Stimulated activated CD4-positive, alpha-beta T cell treated with anti-CD3 and anti-CD28 coated beads, TNF-alpha, amount 100 ng/mL, for 48 hours (primary cell): ENCODE measurements at regions not wholly inside any gene's neighbourhood (a gene's known extent, or its start where the extent isn't known, plus 50 kb on each side); places are given as distances from the start of the nearest gene placed in this dataset.

Experiments used
- DNase-seq, 3 donors: peaks; one replicate each; pipeline ENCODE4 v3.0.0-alpha.2; 2020; ENCODE audit warnings: low read depth in 3 of 3

- DNase-seq: no peak
Observed at GRCh38 chr19:34104557-34104956, 67.7 kb upstream of the LSM14A start.

DNA sequence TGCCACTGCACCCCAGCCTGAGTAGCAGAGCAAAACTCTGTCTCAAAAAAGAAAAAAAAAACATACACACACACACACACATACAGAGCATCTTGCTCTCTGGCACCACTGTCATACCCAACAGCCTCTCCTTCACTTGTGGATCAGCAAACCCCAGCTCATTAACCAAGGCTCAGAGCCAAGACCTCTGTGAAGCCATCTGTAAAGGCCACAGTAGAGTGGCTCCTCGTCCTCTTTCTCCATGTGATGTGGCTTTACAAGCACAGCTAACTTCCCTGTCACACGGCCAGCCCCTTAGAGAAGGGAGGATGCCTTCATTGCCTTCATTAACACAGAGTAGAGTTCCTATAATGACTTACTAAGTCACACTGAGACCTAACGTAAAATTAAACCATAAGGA, 62.7 kb upstream of the LSM14A start:
- DNase-seq: no peak

GRCh38 chr19:34118879-34119748, 53.2 kb upstream of the LSM14A start:
- DNase-seq: no peak

DNA sequence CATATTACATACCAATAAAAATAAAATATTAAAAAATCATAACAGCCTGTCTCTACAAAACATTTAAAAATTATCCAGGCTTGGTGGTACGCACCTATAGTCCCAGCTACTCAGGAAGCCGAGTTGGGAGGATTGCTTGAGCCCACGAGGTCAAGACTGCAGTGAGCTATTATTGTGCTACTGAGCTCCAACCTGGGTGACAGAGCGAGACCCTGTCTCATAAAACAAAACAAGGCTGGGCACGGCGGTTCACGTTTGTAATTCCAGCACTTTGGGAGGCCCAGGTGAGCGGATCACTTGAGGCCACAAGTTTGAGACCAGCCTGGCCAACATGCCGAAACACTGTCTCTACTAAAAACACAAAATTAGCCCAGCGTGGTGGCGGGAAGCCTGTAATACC, 52.2 kb upstream of the LSM14A start:
- DNase-seq: no peak

GRCh38 chr19:34120846-34121639, 51.3 kb upstream of the LSM14A start:
- DNase-seq: peak in 2 of 3 donors; percentile 29 to 30
